SU-DHL-6 (cell line): ENCODE measurements at regions not wholly inside any gene's neighbourhood (a gene's known extent, or its start where the extent isn't known, plus 50 kb on each side); places are given as distances from the start of the nearest gene placed in this dataset.

ENCODE experiments used
- H2AFZ ChIP-seq: fragments of 200-600 bp; sonication (generic); 2 replicates; pipeline ENCODE4 v1.6.1; 2014; ENCODE audit warnings: low read depth, mild to moderate bottlenecking, moderate library complexity, mixed read lengths, antibody characterized with exemption, low read length; ENCODE audit not compliant: severe bottlenecking
- H3F3A ChIP-seq: fragments of 200-600 bp; shearing (Covaris generic); 2 replicates; pipeline ENCODE4 v1.6.0; 2016; ENCODE audit warnings: antibody characterized with exemption, mild to moderate bottlenecking; ENCODE audit not compliant: insufficient read depth
- H3K27ac ChIP-seq: fragments of 200-600 bp; sonication (generic); 2 replicates; pipeline ENCODE4 v1.5.1; 2016; ENCODE audit warnings: low read depth, mild to moderate bottlenecking, low read length, moderate library complexity, mixed read lengths
- H3K27me3 ChIP-seq: fragments of 200-600 bp; sonication (generic), shearing (Covaris generic); 2 replicates; pipeline ENCODE4 v1.6.0; 2014; ENCODE audit warnings: mild to moderate bottlenecking, low read length
- H3K36me3 ChIP-seq: fragments of 200-600 bp; sonication (generic); 2 replicates; pipeline ENCODE4 v1.6.1; 2014; ENCODE audit warnings: mild to moderate bottlenecking, low read length, mixed read lengths
- H3K4me2 ChIP-seq: fragments of 300-600, 200-600 bp; shearing (Covaris generic), sonication (generic); 2 replicates; pipeline ENCODE4 v1.6.0; 2014; ENCODE audit warnings: low read length, low read depth, mild to moderate bottlenecking; ENCODE audit not compliant: poor library complexity, severe bottlenecking
- H3K4me3 ChIP-seq: fragments of 200-600 bp; sonication (generic); 2 replicates; pipeline ENCODE4 v1.5.1; 2014; ENCODE audit warnings: antibody characterized with exemption, low read length, mild to moderate bottlenecking, mixed read lengths; ENCODE audit not compliant: insufficient read depth, poor library complexity, severe bottlenecking
- H3K79me2 ChIP-seq: fragments of 200-600 bp; sonication (generic); 2 replicates; pipeline ENCODE4 v1.6.1; 2014; ENCODE audit warnings: mild to moderate bottlenecking, low read length, moderate library complexity; ENCODE audit not compliant: insufficient read depth
- H3K9ac ChIP-seq: fragments of 200-600 bp; sonication (generic); 2 replicates; pipeline ENCODE4 v1.7.0; 2014; ENCODE audit warnings: mild to moderate bottlenecking, low read length
- H3K9me2 ChIP-seq: fragments of 200-600 bp; sonication (generic); replicated peaks from 2 replicates; pipeline ENCODE4 v1.6.1; 2014; ENCODE audit warnings: low read length; ENCODE audit not compliant: insufficient read depth
- H3K9me3 ChIP-seq: fragments of 200-600 bp; sonication (generic); 2 replicates; pipeline ENCODE4 v1.6.1; 2014; ENCODE audit warnings: low read length, mixed read lengths; ENCODE audit not compliant: insufficient read depth
- H4K20me1 ChIP-seq: fragments of 200-600 bp; sonication (generic); 2 replicates; pipeline ENCODE4 v1.6.1; 2014; ENCODE audit warnings: low read depth, mild to moderate bottlenecking, antibody characterized with exemption, low read length, moderate library complexity, mixed read lengths
- CTCF ChIP-seq: fragments of 200-600 bp; sonication (generic); IDR thresholded peaks from one replicate; pipeline ENCODE4 v1.5.1; 2017; ENCODE audit warnings: antibody characterized with exemption, mild to moderate bottlenecking, low read length, moderate library complexity; ENCODE audit not compliant: insufficient read depth, poor library complexity, severe bottlenecking
- EZH2phosphoT487 ChIP-seq: fragments of 200-600 bp; sonication (generic), shearing (Covaris generic); conservative IDR thresholded peaks from 2 replicates; pipeline ENCODE4 v1.6.1; 2018; ENCODE audit warnings: mild to moderate bottlenecking, antibody characterized with exemption, low read length, moderate library complexity, mixed read lengths

- H3K9me2 ChIP-seq, result no peaks in the 10 kb centered on the region
- H3K27ac ChIP-seq, result no peak overlapping the region
- no peaks in the 10 kb centered on the region for H3K79me2 ChIP-seq
- no peaks in the 10 kb centered on the region for H3F3A ChIP-seq
- H2AFZ ChIP-seq, result no peak overlapping the region
- no peaks in the 10 kb centered on the region for H3K9me3 ChIP-seq
- H3K4me3 ChIP-seq, result no peak overlapping the region
- H3K36me3 ChIP-seq, result no peaks in the 10 kb centered on the region
- TF ChIP-seq EZH2phosphoT487 (no peak), CTCF (no peak)
- H3K9ac ChIP-seq, result no peak overlapping the region
- no peaks in the 10 kb centered on the region for H4K20me1 ChIP-seq
- no peak overlapping the region for H3K4me2 ChIP-seq
- no peaks in the 10 kb centered on the region for H3K27me3 ChIP-seq
Measured at GRCh38 chr9:19995619-19996018, 206.8 kb upstream of the SLC24A2 start.

DNA sequence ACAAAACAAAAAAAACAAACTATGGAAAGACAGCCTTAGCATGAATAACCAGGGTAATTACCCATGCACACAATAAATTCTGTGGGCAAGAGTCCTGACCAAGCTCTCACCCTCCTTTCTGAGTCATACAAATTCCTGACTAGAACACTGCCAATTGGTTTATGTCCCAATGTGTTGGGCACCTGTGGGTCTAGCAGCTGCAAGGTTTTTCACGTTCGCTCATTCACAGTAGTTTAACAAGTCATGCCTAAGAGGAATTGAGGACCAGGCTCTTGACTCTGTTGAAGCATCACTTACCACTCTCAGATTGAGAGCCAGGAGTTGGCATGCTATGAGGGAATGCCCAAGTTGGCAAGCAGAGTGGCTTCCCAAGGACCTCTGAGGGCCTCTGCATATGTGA lies 205.5 kb upstream of the SLC24A2 start:
- no peaks in the 10 kb centered on the region for H3K9me3 ChIP-seq
- H3K9ac ChIP-seq, result no peak overlapping the region
- no peaks in the 10 kb centered on the region for H3K79me2 ChIP-seq
- H3K4me2 ChIP-seq, result no peak overlapping the region
- no peak overlapping the region for H3K27ac ChIP-seq
- no peak overlapping the region for H3K4me3 ChIP-seq
- TF ChIP-seq EZH2phosphoT487 (no peak), CTCF (no peak)
- H3F3A ChIP-seq, result no peaks in the 10 kb centered on the region
- no peaks in the 10 kb centered on the region for H3K27me3 ChIP-seq
- no peaks in the 10 kb centered on the region for H3K36me3 ChIP-seq
- H2AFZ ChIP-seq, result no peak overlapping the region
- H4K20me1 ChIP-seq, result no peaks in the 10 kb centered on the region
- H3K9me2 ChIP-seq, result no peaks in the 10 kb centered on the region

- no peaks in the 10 kb centered on the region for H3K9me2 ChIP-seq
- no peaks in the 10 kb centered on the region for H3K9me3 ChIP-seq
- H3K4me3 ChIP-seq, result no peak overlapping the region
- TF ChIP-seq CTCF (no peak), EZH2phosphoT487 (no peak)
- no peak overlapping the region for H3K9ac ChIP-seq
- no peaks in the 10 kb centered on the region for H4K20me1 ChIP-seq
- no peaks in the 10 kb centered on the region for H3K79me2 ChIP-seq
- H2AFZ ChIP-seq, result no peak overlapping the region
- no peaks in the 10 kb centered on the region for H3K36me3 ChIP-seq
- H3K27me3 ChIP-seq, result no peaks in the 10 kb centered on the region
- H3K27ac ChIP-seq, result no peak overlapping the region
- H3K4me2 ChIP-seq, result no peak overlapping the region
- H3F3A ChIP-seq, result no peaks in the 10 kb centered on the region
Measured at GRCh38 chr9:19992556-19992955, 203.7 kb upstream of the SLC24A2 start.

DNA sequence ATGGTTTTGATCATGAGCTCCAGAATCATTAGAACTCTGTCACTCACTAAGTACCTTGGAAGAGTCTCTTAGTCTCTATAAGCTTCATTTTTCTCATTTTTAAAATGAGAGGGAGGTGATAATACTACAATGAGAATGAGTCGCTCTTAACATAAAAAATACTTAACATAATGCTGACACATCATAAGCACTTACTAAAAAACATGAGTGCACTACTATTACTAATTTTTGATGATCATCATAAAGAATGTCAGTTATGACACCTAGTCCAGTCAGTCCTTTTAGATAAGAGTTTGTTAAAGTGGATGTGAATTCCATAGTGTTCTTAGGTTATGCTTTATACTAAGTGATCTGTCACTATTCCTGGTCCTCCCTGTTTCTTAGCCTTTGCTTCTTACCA lies 200.4 kb upstream of the SLC24A2 start:
- H3K79me2 ChIP-seq, result no peaks in the 10 kb centered on the region
- no peak overlapping the region for H3K27ac ChIP-seq
- no peak overlapping the region for H3K9ac ChIP-seq
- no peak overlapping the region for H3K4me3 ChIP-seq
- no peaks in the 10 kb centered on the region for H3K27me3 ChIP-seq
- no peaks in the 10 kb centered on the region for H4K20me1 ChIP-seq
- H3K9me3 ChIP-seq, result no peaks in the 10 kb centered on the region
- no peaks in the 10 kb centered on the region for H3F3A ChIP-seq
- TF ChIP-seq EZH2phosphoT487, result no peak
- no peak for TF ChIP-seq CTCF
- no peaks in the 10 kb centered on the region for H3K9me2 ChIP-seq
- no peak overlapping the region for H2AFZ ChIP-seq
- H3K36me3 ChIP-seq, result no peaks in the 10 kb centered on the region
- H3K4me2 ChIP-seq, result no peak overlapping the region
